ENCODE measurements at regions not wholly inside any gene's neighbourhood (a gene's known extent, or its start where the extent isn't known, plus 50 kb on each side); places are given as distances from the start of the nearest gene placed in this dataset.

- H3K4me3 ChIP-seq (replicated peaks; ENCODE audit: low read depth, low read length) = no peak overlapping the region
- TF ChIP-seq, protein P1, sequence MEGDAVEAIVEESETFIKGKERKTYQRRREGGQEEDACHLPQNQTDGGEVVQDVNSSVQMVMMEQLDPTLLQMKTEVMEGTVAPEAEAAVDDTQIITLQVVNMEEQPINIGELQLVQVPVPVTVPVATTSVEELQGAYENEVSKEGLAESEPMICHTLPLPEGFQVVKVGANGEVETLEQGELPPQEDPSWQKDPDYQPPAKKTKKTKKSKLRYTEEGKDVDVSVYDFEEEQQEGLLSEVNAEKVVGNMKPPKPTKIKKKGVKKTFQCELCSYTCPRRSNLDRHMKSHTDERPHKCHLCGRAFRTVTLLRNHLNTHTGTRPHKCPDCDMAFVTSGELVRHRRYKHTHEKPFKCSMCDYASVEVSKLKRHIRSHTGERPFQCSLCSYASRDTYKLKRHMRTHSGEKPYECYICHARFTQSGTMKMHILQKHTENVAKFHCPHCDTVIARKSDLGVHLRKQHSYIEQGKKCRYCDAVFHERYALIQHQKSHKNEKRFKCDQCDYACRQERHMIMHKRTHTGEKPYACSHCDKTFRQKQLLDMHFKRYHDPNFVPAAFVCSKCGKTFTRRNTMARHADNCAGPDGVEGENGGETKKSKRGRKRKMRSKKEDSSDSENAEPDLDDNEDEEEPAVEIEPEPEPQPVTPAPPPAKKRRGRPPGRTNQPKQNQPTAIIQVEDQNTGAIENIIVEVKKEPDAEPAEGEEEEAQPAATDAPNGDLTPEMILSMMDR (IDR thresholded peaks at IDR 0.05; ENCODE audit: low read length, missing control alignments) = no peak
- no peak for DNase-seq (ENCODE audit: low read depth)
Measured at GRCh38 chr18:77373730-77374445, 124.2 kb downstream of the GALR1 start.

GRCh38 chr18:77374446-77374805 is 124.8 kb downstream of the GALR1 start:
- no peak overlapping the region for H3K4me3 ChIP-seq (replicated peaks; ENCODE audit: low read depth, low read length)
- no peak for DNase-seq (ENCODE audit: low read depth)

GRCh38 chr18:77376043-77376732 is 126.5 kb downstream of the GALR1 start:
- TF ChIP-seq, protein P1 (IDR thresholded peaks at IDR 0.05; ENCODE audit: low read length, missing control alignments) = no peak
- H3K4me3 ChIP-seq (replicated peaks; ENCODE audit: low read depth, low read length) = no peak overlapping the region
- no peak for DNase-seq (ENCODE audit: low read depth)

More at GRCh38 chr18:77374446-77374805, 124.8 kb downstream of the GALR1 start:
- TF ChIP-seq, protein P1 (IDR thresholded peaks at IDR 0.05; ENCODE audit: low read length, missing control alignments) = no peak

DNA sequence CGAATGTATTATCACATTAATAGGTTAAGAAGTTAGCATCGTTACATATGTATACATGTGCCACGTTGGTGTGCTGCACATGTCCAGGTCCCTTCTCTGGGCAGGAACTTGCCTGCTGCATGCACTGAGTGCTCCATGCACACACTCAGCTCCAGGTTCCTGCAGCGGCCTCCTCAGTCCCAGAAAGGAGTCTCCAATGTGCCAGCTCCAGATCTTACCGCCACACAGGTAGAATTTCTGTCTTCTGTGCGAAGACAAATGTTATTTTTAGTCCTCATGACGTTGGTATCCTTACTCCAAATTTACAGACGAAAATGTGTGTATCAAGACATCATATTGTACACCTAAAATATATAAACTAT is 127.1 kb downstream of the GALR1 start:
- no peak overlapping the region for H3K4me3 ChIP-seq (replicated peaks; ENCODE audit: low read depth, low read length)
- TF ChIP-seq, protein P1 (IDR thresholded peaks at IDR 0.05; ENCODE audit: low read length, missing control alignments) = no peak
- no peak for DNase-seq (ENCODE audit: low read depth)

GRCh38 chr18:77377813-77378212 is 128.2 kb downstream of the GALR1 start:
- TF ChIP-seq, protein P1 (IDR thresholded peaks at IDR 0.05; ENCODE audit: low read length, missing control alignments) = no peak
- no peak overlapping the region for H3K4me3 ChIP-seq (replicated peaks; ENCODE audit: low read depth, low read length)
- no peak for DNase-seq (ENCODE audit: low read depth)

- H3K4me3 ChIP-seq (replicated peaks; ENCODE audit: low read depth, low read length) = no peak overlapping the region
- TF ChIP-seq, protein P1 (IDR thresholded peaks at IDR 0.05; ENCODE audit: low read length, missing control alignments) = no peak
- DNase-seq (ENCODE audit: low read depth) = no peak
Measured at GRCh38 chr18:77379976-77380509, 130.4 kb downstream of the GALR1 start.

Data from fibroblast of pulmonary artery (primary cell).